GM12864 (cell line): ENCODE measurements at regions not wholly inside any gene's neighbourhood (a gene's known extent, or its start where the extent isn't known, plus 50 kb on each side); places are given as distances from the start of the nearest gene placed in this dataset.
A peak's percentile ranks its signal among the peaks of the same experiment; 100 is the strongest.

ENCODE experiments used
- DNase-seq: peaks from one replicate; pipeline ENCODE4 v3.0.0-alpha.2; 2011; ENCODE audit warnings: low read depth
- H3K4me3 ChIP-seq: 2 replicates; pipeline ENCODE4 v1.5.1; 2011; ENCODE audit warnings: mild to moderate bottlenecking, low read depth, low read length, control low read depth
- CTCF ChIP-seq: IDR thresholded peaks from 2 replicates; pipeline ENCODE4 v1.5.1; 2011; ENCODE audit warnings: low read depth, mild to moderate bottlenecking, moderate library complexity, low read length, control low read depth, inconsistent platforms; ENCODE audit errors: missing control alignments

- no peak overlapping the region; the same call in 1 of the 2 replicates for H3K4me3 ChIP-seq
- no peak for TF ChIP-seq CTCF
- DNase-seq: no peak
These were observed 110.4 kb upstream of the KL start for GRCh38 chr13:32905864-32906180.

- TF ChIP-seq CTCF: no peak
- no peak overlapping the region for H3K4me3 ChIP-seq
- DNase-seq: no peak
These were observed 109.0 kb upstream of the KL start for GRCh38 chr13:32907211-32907610.

GRCh38 chr13:32910530-32910929 is 105.7 kb upstream of the KL start:
- H3K4me3 ChIP-seq: no peak overlapping the region
- no peak for TF ChIP-seq CTCF
- no peak for DNase-seq

GRCh38 chr13:32911506-32911905 is 104.7 kb upstream of the KL start:
- peak; percentile 29 for DNase-seq
- peak; percentile 56 for TF ChIP-seq CTCF

GRCh38 chr13:32914686-32915085 is 101.5 kb upstream of the KL start:
- no peak for DNase-seq
- no peak for TF ChIP-seq CTCF
- no peak overlapping the region for H3K4me3 ChIP-seq

More at GRCh38 chr13:32911506-32911905, 104.7 kb upstream of the KL start:
- no peak overlapping the region for H3K4me3 ChIP-seq

- no peak for DNase-seq
- no peak overlapping the region for H3K4me3 ChIP-seq
- TF ChIP-seq CTCF: no peak
These were observed 98.7 kb upstream of the KL start for GRCh38 chr13:32917504-32917903.

GRCh38 chr13:32923725-32924124 is 92.5 kb upstream of the KL start:
- TF ChIP-seq CTCF: no peak
- no peak overlapping the region for H3K4me3 ChIP-seq
- DNase-seq: no peak
